ENCODE measurements at regions not wholly inside any gene's neighbourhood (a gene's known extent, or its start where the extent isn't known, plus 50 kb on each side); places are given as distances from the start of the nearest gene placed in this dataset.

DNA sequence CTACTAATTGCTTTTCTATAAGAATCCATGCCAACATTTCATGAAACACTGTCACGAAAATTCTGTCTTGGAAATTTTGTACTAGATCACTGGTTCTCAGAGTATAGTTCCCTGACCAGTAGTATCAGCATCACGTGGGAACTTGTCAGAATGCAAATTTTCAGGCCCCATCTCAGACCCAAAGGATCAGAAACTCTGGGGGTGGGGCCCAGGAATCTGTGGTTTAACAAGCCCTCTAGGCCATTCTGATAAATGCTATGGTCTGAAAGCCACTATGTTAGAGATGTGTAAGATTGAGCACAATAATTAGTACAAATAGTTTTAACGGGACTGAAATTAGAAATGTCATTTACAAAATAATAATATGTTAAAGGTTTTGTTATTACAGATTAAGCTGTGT is 615.7 kb upstream of the ARRDC3 start:
- TF ChIP-seq, protein P1, sequence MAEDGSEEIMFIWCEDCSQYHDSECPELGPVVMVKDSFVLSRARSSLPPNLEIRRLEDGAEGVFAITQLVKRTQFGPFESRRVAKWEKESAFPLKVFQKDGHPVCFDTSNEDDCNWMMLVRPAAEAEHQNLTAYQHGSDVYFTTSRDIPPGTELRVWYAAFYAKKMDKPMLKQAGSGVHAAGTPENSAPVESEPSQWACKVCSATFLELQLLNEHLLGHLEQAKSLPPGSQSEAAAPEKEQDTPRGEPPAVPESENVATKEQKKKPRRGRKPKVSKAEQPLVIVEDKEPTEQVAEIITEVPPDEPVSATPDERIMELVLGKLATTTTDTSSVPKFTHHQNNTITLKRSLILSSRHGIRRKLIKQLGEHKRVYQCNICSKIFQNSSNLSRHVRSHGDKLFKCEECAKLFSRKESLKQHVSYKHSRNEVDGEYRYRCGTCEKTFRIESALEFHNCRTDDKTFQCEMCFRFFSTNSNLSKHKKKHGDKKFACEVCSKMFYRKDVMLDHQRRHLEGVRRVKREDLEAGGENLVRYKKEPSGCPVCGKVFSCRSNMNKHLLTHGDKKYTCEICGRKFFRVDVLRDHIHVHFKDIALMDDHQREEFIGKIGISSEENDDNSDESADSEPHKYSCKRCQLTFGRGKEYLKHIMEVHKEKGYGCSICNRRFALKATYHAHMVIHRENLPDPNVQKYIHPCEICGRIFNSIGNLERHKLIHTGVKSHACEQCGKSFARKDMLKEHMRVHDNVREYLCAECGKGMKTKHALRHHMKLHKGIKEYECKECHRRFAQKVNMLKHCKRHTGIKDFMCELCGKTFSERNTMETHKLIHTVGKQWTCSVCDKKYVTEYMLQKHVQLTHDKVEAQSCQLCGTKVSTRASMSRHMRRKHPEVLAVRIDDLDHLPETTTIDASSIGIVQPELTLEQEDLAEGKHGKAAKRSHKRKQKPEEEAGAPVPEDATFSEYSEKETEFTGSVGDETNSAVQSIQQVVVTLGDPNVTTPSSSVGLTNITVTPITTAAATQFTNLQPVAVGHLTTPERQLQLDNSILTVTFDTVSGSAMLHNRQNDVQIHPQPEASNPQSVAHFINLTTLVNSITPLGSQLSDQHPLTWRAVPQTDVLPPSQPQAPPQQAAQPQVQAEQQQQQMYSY (CRISPR knock-in tag; IDR thresholded peaks at IDR 0.05) = no peak
- TF ChIP-seq, protein P2, sequence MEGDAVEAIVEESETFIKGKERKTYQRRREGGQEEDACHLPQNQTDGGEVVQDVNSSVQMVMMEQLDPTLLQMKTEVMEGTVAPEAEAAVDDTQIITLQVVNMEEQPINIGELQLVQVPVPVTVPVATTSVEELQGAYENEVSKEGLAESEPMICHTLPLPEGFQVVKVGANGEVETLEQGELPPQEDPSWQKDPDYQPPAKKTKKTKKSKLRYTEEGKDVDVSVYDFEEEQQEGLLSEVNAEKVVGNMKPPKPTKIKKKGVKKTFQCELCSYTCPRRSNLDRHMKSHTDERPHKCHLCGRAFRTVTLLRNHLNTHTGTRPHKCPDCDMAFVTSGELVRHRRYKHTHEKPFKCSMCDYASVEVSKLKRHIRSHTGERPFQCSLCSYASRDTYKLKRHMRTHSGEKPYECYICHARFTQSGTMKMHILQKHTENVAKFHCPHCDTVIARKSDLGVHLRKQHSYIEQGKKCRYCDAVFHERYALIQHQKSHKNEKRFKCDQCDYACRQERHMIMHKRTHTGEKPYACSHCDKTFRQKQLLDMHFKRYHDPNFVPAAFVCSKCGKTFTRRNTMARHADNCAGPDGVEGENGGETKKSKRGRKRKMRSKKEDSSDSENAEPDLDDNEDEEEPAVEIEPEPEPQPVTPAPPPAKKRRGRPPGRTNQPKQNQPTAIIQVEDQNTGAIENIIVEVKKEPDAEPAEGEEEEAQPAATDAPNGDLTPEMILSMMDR (IDR thresholded peaks at IDR 0.05) = no peak
- no peak for TF ChIP-seq NFYB (CRISPR knock-in tag; conservative IDR thresholded peaks at IDR 0.05; ENCODE audit: low read depth)
- no peak for TF ChIP-seq SMAD3 (CRISPR knock-in tag; IDR thresholded peaks at IDR 0.05; ENCODE audit: borderline replicate concordance)
- TF ChIP-seq ETV6 (CRISPR knock-in tag; IDR thresholded peaks at IDR 0.05) = no peak
- TF ChIP-seq, protein P3, sequence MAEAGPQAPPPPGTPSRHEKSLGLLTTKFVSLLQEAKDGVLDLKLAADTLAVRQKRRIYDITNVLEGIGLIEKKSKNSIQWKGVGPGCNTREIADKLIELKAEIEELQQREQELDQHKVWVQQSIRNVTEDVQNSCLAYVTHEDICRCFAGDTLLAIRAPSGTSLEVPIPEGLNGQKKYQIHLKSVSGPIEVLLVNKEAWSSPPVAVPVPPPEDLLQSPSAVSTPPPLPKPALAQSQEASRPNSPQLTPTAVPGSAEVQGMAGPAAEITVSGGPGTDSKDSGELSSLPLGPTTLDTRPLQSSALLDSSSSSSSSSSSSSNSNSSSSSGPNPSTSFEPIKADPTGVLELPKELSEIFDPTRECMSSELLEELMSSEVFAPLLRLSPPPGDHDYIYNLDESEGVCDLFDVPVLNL (CRISPR knock-in tag; IDR thresholded peaks at IDR 0.05; ENCODE audit: borderline replicate concordance, low read depth) = no peak
- TF ChIP-seq TCF7 (CRISPR knock-in tag; IDR thresholded peaks at IDR 0.05; ENCODE audit: low read depth) = no peak
